Astrocyte of the cerebellum (primary cell): ENCODE measurements at regions not wholly inside any gene's neighbourhood (a gene's known extent, or its start where the extent isn't known, plus 50 kb on each side); places are given as distances from the start of the nearest gene placed in this dataset.
A peak's percentile ranks its signal among the peaks of the same experiment; 100 is the strongest.

Experiments
- DNase-seq: peaks from one replicate; pipeline ENCODE4 v3.0.0-alpha.2; 2011; ENCODE audit warnings: low read depth
- H3K4me3 ChIP-seq: 2 replicates; pipeline ENCODE4 v1.5.1; 2011; ENCODE audit warnings: mild to moderate bottlenecking, low read depth, low read length, moderate library complexity
- in situ Hi-C: cut with HindIII; loops from 2 replicates; pipeline ENCODE4 v1.10.0; 2017; ENCODE audit warnings: low sequenced_read_pairs
- TF ChIP-seq, protein P1 (sequence below): IDR thresholded peaks from 2 replicates; pipeline ENCODE4 v1.5.1; 2012; ENCODE audit warnings: low read length, low read depth, moderate library complexity, mild to moderate bottlenecking; ENCODE audit errors: missing control alignments

DNA sequence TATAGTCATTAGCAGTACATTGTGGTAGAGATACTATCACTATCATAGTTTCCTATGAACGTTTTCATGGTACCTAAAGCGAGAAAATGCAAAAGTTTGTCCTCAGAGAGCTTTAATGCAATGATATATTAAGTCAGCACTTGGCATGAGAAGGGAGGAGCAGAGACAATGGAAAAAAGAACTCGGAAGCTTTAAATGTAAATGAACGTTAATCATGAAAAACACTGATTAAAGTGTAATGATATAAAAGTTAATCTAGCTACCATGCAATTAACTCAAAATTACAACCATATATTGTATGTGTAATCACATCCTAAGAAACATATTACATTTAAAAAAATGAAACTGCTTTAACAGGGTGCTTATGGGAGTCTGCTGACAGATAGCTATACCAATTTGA, 282.7 kb downstream of the HDGFL1 start:
- in situ Hi-C loops: no loop called here
- TF ChIP-seq, protein P1, sequence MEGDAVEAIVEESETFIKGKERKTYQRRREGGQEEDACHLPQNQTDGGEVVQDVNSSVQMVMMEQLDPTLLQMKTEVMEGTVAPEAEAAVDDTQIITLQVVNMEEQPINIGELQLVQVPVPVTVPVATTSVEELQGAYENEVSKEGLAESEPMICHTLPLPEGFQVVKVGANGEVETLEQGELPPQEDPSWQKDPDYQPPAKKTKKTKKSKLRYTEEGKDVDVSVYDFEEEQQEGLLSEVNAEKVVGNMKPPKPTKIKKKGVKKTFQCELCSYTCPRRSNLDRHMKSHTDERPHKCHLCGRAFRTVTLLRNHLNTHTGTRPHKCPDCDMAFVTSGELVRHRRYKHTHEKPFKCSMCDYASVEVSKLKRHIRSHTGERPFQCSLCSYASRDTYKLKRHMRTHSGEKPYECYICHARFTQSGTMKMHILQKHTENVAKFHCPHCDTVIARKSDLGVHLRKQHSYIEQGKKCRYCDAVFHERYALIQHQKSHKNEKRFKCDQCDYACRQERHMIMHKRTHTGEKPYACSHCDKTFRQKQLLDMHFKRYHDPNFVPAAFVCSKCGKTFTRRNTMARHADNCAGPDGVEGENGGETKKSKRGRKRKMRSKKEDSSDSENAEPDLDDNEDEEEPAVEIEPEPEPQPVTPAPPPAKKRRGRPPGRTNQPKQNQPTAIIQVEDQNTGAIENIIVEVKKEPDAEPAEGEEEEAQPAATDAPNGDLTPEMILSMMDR: no peak
- no peak for DNase-seq

DNA sequence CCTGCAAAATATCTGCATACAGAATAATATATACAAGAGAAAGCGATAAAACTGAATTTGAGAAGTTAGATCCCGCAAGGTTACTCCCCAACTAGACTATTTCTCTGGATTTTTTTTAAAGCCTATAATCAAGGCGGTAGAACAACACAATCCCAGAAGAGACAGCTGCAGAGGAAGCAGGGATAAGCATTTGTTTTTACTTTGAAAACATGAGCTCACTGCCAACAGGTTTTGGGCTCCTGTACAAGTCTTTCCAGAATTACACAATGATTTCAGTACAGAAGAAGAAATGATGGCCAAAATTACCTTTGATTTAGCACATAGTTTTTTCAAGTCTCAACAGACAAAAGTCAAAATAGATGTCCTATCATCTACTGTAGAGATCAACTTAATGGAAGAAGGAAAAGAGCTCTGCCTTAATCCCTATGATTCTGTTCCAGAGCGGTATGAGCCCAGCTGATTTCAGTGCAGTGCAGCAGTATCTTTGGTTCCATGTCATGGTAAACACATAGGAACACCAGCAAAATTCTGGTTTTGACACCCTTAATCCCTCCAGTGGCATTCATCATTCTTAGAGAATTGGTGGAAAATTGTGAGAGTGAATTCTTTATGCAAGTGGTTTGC, 304.3 kb downstream of the HDGFL1 start:
- in situ Hi-C loops: no loop called here
- H3K4me3 ChIP-seq: no peak overlapping the region
- DNase-seq: no peak
- TF ChIP-seq, protein P1: no peak

More for the DNA sequence above, 282.7 kb downstream of the HDGFL1 start:
- no peak overlapping the region for H3K4me3 ChIP-seq

DNA sequence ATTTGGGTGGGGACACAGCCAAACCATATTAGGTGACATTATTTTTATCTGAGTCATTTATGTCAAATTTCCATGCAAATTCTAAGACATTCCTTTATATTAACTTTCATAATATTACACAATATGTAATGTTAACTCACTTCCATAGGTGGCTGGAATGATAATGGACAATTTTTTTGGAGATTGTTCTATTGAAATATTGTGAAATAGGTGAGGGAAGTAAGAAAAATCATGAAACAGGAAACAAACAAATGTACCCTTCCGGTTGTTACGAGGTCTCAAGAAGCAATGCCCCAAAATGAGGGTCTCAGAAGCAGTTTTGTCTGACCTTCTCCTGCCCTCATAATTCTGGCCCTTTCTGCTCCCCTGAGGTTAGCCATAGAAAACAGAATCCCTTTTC, 306.5 kb downstream of the HDGFL1 start:
- TF ChIP-seq, protein P1: no peak
- no peak overlapping the region for H3K4me3 ChIP-seq
- in situ Hi-C loops: no loop called here
- DNase-seq: no peak

DNA sequence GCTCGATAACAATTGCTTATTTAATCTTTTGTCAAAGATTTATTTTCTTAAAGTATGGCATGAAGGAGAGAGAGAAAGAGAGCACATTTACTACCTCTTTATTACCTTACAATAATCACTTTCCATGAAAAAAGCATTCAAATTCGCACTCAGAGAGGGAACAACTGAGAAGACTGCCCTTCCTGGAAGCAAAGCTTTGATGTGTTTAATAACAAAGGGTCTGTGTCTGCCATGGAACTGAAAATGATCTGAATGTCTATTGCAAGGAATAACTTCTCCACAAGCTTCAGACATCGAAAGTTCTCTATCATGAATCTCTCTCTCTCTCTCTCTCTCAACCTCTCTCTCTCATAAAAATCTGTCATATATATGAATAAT, 308.9 kb downstream of the HDGFL1 start:
- in situ Hi-C loops: no loop called here
- TF ChIP-seq, protein P1: no peak
- no peak for DNase-seq
- H3K4me3 ChIP-seq: no peak overlapping the region

DNA sequence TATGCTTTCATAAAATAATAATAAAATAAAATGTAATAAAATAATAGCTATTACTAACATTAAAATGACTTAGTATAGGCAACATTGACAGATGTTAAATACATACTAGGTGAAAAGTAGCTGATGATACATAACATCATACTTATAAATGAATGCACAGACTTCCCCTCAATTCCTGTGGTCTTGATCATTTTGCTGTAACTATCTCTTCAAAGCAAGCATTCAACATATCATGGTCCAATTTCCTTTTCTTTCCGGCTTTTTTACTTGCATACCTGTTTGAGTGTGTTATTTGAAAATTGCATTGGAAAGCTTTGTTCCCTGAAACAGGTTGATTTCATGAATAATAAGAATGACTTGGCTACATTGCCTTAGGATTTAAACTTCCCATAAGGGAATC, 309.3 kb downstream of the HDGFL1 start:
- no peak for DNase-seq
- TF ChIP-seq, protein P1: no peak
- in situ Hi-C loops: no loop called here
- no peak overlapping the region for H3K4me3 ChIP-seq

DNA sequence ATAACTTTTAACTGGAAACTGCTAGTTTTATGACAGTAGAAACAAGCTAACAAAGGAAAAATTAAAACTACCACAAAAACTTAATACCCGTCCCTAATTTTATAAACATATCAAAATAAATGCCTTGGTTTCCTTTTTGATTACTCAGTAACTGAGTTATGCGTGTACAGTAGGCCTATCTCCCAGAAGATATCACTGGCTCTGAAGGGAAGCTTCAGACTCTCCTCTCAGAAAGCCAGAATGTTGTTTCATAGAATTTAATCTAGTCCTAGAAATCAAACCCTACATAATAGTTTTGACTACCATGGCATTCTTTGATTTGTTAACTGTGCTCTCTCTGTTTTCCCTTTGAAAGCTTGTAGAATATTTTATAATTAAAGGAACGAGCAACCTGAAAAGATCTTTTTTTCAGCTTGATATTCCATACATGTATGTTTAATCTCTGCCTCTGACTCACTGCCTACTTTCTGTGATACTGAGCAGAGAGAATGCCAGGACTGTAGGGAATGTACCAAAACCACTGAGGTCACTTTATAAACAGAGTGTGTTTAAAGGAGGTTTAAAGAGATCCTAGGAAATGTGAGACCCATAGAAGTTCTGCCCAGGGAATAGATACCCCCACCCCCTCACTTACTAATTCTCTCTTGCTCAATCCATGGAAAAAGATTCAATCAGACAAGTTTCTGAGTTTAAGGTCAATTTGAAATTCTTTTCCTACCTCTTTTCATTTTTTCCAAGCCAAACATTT, 311.5 kb downstream of the HDGFL1 start:
- TF ChIP-seq, protein P1: no peak
- in situ Hi-C loops: no loop called here
- no peak overlapping the region for H3K4me3 ChIP-seq
- peak; percentile 97 for DNase-seq
